GM13976 (cell line): ENCODE measurements at regions not wholly inside any gene's neighbourhood (a gene's known extent, or its start where the extent isn't known, plus 50 kb on each side); places are given as distances from the start of the nearest gene placed in this dataset.

Experiments
- DNase-seq: peaks from one replicate; pipeline ENCODE4 v3.0.0; 2012; ENCODE audit warnings: low spot score
- in situ Hi-C: fragments of 300-500 bp; cut with MboI; formaldehyde crosslinking; loops from one replicate; pipeline ENCODE4 v1.12.0; 2022; ENCODE audit warnings: low sequenced_read_pairs, mixed read lengths, inconsistent platforms; ENCODE audit not compliant: unreplicated experiment
- TF ChIP-seq, protein P1 (sequence below): IDR thresholded peaks from 2 replicates; pipeline ENCODE4 v1.5.1; 2012; ENCODE audit warnings: borderline replicate concordance, mild to moderate bottlenecking; ENCODE audit not compliant: insufficient read depth; ENCODE audit errors: extremely low read depth, missing control alignments, control extremely low read depth

DNA sequence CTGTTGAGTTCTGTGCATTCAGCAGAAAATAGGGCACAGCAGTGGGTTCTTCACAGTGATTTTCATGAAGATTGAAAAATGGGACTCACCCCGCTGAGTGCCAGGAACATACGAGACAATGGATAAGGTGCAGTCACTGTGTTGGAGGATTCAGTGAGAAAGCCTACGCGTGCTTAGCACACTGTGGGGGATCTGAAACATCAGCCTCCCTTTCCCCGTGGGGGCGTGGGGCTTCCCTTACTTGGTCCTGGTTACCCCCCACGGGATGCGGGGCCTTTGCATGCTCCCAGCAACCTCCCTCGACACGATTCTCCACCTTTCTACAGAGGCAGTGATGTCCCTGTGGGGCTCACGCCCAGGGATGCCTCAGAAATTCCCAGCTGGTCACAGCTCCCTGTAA lies 252.2 kb upstream of the C1orf174 start:
- DNase-seq = no peak
- in situ Hi-C loops = no loop called here
- TF ChIP-seq, protein P1, sequence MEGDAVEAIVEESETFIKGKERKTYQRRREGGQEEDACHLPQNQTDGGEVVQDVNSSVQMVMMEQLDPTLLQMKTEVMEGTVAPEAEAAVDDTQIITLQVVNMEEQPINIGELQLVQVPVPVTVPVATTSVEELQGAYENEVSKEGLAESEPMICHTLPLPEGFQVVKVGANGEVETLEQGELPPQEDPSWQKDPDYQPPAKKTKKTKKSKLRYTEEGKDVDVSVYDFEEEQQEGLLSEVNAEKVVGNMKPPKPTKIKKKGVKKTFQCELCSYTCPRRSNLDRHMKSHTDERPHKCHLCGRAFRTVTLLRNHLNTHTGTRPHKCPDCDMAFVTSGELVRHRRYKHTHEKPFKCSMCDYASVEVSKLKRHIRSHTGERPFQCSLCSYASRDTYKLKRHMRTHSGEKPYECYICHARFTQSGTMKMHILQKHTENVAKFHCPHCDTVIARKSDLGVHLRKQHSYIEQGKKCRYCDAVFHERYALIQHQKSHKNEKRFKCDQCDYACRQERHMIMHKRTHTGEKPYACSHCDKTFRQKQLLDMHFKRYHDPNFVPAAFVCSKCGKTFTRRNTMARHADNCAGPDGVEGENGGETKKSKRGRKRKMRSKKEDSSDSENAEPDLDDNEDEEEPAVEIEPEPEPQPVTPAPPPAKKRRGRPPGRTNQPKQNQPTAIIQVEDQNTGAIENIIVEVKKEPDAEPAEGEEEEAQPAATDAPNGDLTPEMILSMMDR = no peak

DNA sequence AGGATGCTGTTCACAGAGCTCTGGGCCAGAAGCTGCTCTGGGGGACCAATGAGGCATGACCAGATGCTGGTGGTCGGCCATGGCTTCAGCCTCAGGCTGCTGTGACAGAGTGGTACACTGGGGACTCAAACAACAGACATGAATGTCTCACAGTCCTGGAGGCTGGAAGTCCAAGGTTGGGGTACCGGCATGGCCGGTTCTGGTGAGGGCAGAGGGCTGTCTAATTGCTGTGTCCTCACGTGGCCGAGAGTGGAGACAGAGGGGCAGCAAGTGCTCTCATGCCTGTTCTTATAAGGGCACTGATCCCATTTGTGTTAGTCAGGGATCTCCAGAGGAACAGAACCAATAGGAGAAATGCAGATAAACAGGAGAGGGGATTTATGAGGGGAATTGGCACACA lies 253.5 kb upstream of the C1orf174 start:
- DNase-seq = no peak
- in situ Hi-C loops = no loop called here
- TF ChIP-seq, protein P1 = no peak

DNA sequence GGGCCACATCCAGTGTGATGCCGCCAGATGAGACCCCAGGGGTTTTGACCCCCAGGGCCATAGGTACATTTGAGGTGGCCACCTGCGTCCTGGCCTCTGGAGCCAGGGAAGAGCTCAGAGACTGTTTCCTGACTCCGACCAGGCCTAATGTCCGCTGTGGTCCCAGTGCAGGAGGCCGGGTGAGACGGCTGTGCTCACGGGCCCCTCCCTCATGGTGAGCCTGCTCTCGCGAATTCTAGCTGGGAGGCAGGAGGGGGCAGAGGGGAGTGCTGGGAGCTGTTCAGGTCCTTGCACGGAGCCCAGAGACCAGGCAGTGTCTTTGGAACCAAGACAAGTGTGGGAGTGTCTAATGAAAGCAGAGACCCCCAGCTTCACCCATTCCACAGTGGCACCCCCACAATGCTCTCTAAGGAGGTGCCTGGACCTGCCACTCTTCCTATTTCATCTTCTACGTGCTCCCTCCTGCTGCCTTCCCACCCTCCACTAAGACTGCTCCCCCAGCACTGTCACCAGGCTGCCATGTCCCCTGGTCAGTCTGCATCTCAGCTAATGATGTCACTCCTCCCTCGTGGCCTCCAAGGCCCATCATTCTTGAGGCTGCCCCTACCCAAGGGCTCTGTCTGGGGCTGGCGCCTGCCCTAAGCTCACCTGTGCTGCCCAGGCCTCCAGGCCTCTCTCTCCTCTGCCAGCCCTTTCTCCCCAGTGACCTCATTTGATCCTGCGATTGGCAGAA lies 256.3 kb upstream of the C1orf174 start:
- TF ChIP-seq, protein P1 = no peak
- DNase-seq = no peak
- in situ Hi-C loops = no loop called here

DNA sequence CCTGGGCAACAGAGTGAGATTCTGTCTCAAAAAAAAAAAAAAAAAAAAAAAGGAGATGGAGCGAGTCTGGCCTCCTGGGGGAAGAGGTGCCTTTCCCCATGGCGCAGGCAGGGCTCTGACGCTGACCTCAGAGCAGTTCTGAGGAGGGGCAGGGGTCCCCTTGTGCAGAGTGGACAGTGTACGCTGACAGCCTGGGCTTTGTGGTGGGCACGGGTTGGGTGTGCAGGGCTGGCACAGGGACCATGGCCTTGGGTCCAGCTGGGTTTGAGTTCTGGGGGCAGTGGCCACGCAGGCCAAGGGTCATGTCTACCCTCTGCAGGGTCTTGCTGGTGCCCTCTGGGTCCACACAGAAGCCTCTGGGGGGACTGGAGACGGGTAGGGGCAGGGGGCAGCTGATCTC lies 260.1 kb upstream of the C1orf174 start:
- TF ChIP-seq, protein P1 = no peak
- in situ Hi-C loops = no loop called here
- DNase-seq = no peak

DNA sequence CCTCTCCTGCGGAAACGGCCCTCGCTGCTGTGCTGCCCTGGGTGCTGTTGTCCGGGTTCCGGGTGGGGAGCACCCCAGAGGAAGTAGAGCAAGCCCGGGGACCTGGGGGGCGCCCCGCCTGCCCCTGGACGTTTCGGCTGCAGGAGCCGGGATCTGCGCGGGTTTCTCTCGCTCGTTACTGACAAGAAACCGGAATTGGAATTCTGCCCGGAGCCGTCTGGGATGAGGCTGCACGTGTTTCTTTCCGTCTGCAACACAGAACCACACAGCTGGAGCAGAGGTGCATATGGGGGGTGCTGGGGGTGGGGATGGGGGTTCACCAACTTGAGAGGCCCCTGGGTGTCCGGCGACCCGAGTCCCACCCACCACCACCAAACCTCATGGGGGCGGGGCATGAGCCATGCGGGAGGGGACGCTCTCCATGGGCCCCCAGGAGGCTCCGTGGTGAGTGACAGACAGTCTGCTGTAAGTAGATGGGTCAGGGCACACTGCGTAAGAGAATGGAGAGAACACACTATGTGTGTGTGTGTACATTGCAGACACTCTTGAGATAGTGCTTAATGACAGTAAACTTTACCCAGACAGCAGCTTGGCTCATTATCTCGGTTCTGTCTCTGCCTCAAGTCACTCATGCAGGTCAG lies 261.4 kb upstream of the C1orf174 start:
- TF ChIP-seq, protein P1 = no peak
- DNase-seq = no peak
- in situ Hi-C loops = no loop called here

DNA sequence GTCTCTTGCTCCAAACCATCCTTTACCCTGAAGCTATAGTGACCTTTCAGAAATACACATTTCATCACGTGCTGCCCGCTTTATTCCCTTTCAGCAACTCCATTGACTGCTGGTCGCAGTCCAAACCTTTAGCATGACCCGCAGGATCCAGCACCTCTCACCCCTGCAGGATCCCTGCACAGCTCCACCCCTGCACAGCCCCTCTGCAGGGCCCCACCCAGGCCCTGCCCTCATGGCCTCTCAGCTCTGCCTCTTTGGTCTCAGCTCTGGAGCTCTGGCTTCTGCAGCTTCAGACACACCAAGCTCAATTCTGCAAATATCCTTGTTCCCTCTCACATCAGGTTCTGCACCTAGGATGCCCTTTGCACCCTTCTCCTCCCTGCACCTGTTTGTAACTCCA lies 264.9 kb upstream of the C1orf174 start:
- TF ChIP-seq, protein P1 = no peak
- in situ Hi-C loops = no loop called here
- no peak for DNase-seq
